Testis (tissue), 2 donors: ENCODE measurements at regions not wholly inside any gene's neighbourhood (a gene's known extent, or its start where the extent isn't known, plus 50 kb on each side); places are given as distances from the start of the nearest gene placed in this dataset.

Experiments
- CTCF ChIP-seq, 3 experiments: fragments of 450-650 bp in 2 of 3; fragments of 200-600 bp in 1 of 3; sonication (generic) in 1 of 3; IDR thresholded peaks; one replicate each; pipeline ENCODE4 v1.5.1; 2016 to 2019; ENCODE audit warnings: antibody characterized with exemption in 3 of 3, mild to moderate bottlenecking in 2 of 3, moderate library complexity in 1 of 3
- POLR2A ChIP-seq: fragments of 450-650 bp; IDR thresholded peaks from one replicate; pipeline ENCODE4 v1.6.1; 2017; ENCODE audit warnings: antibody characterized with exemption, mild to moderate bottlenecking, moderate library complexity

GRCh38 chr6:11358904-11359830 lies 126.7 kb upstream of the NEDD9 start:
- TF ChIP-seq CTCF (IDR thresholded peaks at IDR 0.05): no peak
- TF ChIP-seq POLR2A: no peak
